ENCODE measurements at regions not wholly inside any gene's neighbourhood (a gene's known extent, or its start where the extent isn't known, plus 50 kb on each side); places are given as distances from the start of the nearest gene placed in this dataset.

DNA sequence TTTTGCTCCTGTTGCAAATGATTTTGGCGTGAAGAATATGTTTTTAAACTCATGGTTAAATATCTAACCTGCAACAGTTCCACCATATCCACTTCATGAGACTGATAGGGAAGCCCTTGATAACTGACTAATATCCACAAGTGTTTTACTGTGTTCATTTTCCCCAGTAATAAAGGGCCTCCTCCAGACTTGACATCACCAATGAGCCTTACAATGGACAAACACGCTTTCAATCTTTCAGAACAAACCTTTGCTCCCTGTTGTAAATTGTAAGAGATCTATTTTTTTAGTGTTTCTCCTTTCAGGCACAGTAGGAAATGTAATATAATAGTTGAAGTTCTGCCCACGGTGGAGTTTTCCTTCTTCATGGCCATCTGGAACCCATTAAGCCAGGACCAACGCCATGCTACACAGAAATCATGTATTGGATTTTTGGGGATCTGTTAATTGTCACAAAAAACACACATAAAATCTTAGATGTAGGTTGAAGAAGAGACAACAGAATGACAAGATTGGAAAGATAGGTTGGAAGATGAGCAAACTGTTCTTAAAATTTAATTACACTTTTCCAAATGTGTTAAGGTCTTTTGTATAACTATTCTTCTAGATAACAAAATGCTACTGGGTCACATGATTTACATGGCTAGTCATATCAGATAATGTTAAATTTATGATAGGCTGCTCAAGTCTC, 1030.1 kb downstream of the FSTL5 start:
- no peak for DNase-seq (ENCODE audit: low read depth in 3 of 3, low spot score in 2 of 3)

DNA sequence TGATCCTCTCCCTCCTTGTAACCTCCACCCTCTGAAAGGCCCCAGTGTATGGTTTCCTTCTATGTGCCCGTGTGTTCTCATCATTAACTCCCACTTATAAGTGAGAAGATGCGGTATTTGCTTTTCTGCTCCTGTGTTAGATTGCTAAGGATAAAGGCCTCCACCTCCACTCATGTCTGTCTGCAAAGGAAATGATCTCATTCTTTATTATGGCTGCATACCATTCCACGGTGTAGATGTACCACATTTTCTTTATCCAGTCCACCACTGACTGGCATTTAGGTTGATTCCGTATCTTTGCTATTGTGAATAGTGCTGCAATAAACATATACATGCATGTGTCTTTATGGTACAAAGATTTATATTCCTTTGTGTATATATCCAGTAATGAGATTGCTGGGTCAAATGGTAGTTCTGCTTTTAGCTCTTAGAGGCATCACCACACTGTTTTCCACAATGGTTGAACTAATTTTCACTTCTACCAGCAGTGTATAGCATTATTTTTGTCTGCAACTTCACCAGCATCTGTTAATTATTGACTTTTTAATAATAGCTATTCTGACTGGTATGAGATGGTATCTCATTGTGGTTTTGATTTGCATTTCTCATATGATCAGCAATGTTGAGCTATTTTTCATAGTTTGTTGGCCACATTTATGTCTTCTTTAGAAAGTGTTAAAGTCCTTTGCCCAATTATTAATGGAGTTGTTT, 1030.9 kb downstream of the FSTL5 start:
- no peak for DNase-seq (ENCODE audit: low read depth in 3 of 3, low spot score in 2 of 3)

DNA sequence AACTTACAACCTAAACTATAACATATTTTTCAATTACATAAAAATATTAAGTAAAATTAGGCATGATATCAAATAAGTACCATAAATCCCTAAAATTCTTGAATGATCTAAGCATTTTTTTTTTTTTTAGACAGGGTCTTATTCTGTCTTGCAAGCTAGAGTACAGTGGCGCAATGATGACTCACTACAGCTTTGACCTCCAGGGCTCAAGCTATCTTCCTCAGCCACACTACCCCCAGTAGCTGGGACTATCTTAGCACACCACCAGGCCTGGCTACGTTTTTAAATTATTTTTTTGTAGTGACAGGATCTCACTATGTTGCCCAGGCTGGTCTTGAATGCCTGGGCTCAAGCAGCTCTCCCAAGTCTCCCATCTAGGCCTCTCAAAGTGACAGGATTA, 1042.3 kb downstream of the FSTL5 start:
- DNase-seq (ENCODE audit: low read depth in 3 of 3, low spot score in 2 of 3), result no peak

DNA sequence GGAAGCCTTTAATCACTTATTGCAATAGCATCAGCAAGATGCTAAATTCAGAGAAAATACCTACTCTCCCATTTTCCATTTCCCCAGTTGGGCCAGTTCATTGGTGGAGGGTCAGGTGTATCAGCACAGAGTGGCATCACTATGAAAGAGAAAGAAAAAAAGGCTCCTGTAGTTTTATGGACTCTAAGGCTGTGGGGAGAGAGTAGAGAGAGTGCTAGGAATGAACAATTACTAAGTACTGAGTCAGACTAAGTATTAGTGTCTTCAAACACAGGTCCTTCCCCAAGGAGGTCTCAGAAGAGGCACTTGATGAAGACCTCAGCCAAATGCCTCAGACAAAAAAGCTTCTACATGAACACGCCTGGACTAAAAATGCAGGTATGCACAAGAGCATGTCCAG, 1061.9 kb downstream of the FSTL5 start:
- no peak for DNase-seq (ENCODE audit: low read depth in 3 of 3, low spot score in 2 of 3)

DNA sequence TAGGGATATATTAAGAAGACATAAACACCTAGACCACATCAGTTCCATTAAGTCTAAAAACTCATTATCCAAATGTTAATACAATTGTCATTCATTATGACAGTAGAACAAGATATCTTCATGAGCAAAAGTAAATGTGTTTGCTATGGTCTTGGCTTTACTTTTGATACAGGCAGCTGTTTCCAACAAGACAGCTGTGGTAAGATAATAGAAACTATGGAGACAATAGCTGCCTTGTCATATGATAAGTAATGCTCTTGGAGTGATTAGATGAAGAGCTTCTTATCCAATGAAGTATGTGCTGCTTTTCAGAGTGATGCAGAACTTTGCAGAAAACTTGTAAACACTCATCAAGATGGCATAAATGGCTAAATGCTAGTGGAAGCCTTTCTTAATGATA, 1066.0 kb downstream of the FSTL5 start:
- no peak for DNase-seq (ENCODE audit: low read depth in 3 of 3, low spot score in 2 of 3)

DNA sequence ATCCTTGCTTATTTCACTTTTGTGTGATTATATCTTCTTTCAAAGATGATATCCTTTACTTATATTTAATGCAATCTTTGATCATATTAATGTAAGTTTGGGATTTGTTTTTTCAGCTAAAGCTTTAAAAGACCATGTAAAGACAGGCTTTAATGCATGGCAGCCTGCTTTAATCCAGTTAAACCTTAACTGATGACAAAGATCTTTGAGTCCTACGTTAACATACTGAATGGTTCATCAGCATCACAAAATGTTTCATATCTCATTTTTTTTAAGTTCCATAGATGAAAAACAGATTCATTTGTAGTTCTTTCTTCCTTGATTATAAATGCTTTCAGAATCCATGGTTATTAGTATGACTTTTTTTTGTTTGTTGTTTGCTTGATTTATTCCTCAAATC, 1102.8 kb downstream of the FSTL5 start:
- no peak for DNase-seq (ENCODE audit: low read depth in 3 of 3, low spot score in 2 of 3)

All from right renal cortex interstitium (tissue), 3 donors.